ENCODE measurements at regions not wholly inside any gene's neighbourhood (a gene's known extent, or its start where the extent isn't known, plus 50 kb on each side); places are given as distances from the start of the nearest gene placed in this dataset.
"Not testable (repeated sequence)": the region's sequence is repeated elsewhere in the genome, so short reads cannot be mapped to it uniquely, and the experiment has no call there.

DNA sequence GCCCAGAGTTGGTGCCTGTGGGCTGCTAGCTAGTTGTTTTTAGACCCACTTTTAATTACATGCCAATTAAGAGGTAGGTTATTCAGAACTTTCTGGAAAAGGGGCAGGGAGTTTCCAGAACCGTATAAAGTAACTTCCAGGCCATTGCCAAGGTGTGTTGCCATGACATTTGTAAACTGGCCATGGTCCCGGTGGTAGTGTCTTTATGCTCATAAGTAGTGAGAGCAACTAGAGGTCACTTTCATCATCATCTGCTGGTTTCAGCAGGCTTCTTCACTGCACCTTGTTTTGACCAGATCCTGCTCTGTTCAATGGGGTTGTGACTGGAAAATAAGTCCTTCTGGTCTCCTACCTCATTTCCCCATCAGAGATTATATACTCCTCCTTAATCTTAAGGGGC, 207.0 kb downstream of the FAM72C start:
- H3K27ac ChIP-seq (ENCODE audit: low read length); DNase-seq; H3K36me3 ChIP-seq (ENCODE audit: control insufficient read depth, insufficient read depth, low read length); H3K9me3 ChIP-seq (ENCODE audit: control insufficient read depth, low read depth, low read length); H3K27me3 ChIP-seq (ENCODE audit: control insufficient read depth, insufficient read depth, low read length); H3K4me1 ChIP-seq (ENCODE audit: control insufficient read depth, insufficient read depth, low read length); H3K4me3 ChIP-seq (ENCODE audit: low read length): not testable (repeated sequence)
- no CpG with 5 or more reads among the region's 2 CpGs for WGBS (ENCODE audit: insufficient coverage, low lambda C conversion rate)

DNA sequence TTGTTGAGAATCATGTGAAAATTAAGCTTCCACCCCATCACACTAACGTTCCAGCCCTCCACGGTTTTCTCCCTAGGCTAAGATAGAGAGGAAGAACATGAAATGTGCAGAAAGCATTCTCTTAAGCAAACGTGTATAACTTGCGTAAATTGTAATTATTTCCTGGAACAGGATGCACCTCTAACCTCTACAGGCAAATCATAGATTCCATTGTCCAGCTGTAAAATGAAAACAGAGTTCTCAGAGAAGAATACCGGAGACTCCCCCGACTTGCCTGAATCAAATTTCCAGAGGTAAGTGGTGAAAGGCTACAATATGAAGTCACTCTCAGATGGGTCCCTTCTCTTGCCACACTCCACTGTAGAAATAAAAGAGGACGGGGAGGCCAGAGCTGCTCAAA, 211.4 kb downstream of the FAM72C start:
- WGBS (ENCODE audit: insufficient coverage, low lambda C conversion rate), result no CpG with 5 or more reads among the region's 7 CpGs
- H3K4me1 ChIP-seq (ENCODE audit: control insufficient read depth, insufficient read depth, low read length); DNase-seq: not testable (repeated sequence)

DNA sequence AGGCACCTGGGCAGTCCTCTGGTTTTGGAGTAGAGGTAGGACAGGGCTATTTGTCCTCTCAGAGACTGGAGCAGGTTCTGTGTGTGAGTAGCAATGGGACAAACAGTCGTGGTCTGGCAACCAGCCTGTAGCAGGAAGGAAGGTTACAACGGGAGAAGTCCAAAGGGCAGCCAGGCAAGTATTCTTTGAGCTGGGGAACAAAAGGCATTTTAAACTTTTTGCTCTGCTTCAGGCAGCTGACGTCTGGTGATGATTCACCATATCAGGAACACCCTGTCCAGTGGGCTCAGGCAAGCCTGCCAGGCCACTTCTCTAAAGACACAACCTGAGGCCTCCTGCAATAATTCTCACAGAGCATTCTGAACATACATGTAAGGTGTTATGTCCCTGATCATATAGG, 215.8 kb downstream of the FAM72C start:
- H3K27ac ChIP-seq (ENCODE audit: low read length); H3K4me1 ChIP-seq (ENCODE audit: control insufficient read depth, insufficient read depth, low read length); H3K4me3 ChIP-seq (ENCODE audit: low read length); H3K36me3 ChIP-seq (ENCODE audit: control insufficient read depth, insufficient read depth, low read length); H3K9me3 ChIP-seq (ENCODE audit: control insufficient read depth, low read depth, low read length); H3K27me3 ChIP-seq (ENCODE audit: control insufficient read depth, insufficient read depth, low read length): not testable (repeated sequence)
- DNase-seq, result peak in 1 of 2 donors; percentile 33
- WGBS (ENCODE audit: insufficient coverage, low lambda C conversion rate), result no CpG with 5 or more reads among the region's 3 CpGs

More for the DNA sequence above, 211.4 kb downstream of the FAM72C start:
- not testable (repeated sequence) for H3K27ac ChIP-seq (ENCODE audit: low read length); H3K27me3 ChIP-seq (ENCODE audit: control insufficient read depth, insufficient read depth, low read length); H3K9me3 ChIP-seq (ENCODE audit: control insufficient read depth, low read depth, low read length); H3K4me3 ChIP-seq (ENCODE audit: low read length); H3K36me3 ChIP-seq (ENCODE audit: control insufficient read depth, insufficient read depth, low read length)

- no peak overlapping the region for H3K4me3 ChIP-seq (ENCODE audit: low read length)
- H3K27ac ChIP-seq (ENCODE audit: low read length), result no peak overlapping the region
- H3K9me3 ChIP-seq (ENCODE audit: control insufficient read depth, low read depth, low read length), result no peaks in the 10 kb centered on the region
- WGBS (ENCODE audit: insufficient coverage, low lambda C conversion rate), result 40% methylated on average over 1 of the region's 3 CpGs
- no peak for DNase-seq
- H3K4me1 ChIP-seq (ENCODE audit: control insufficient read depth, insufficient read depth, low read length), result no peaks in the 10 kb centered on the region
- no peaks in the 10 kb centered on the region for H3K27me3 ChIP-seq (ENCODE audit: control insufficient read depth, insufficient read depth, low read length)
- no peaks in the 10 kb centered on the region for H3K36me3 ChIP-seq (ENCODE audit: control insufficient read depth, insufficient read depth, low read length)
Measured at GRCh38 chr1:143748906-143749305, 222.9 kb downstream of the FAM72C start.

GRCh38 chr1:143736562-143736961, 235.2 kb downstream of the FAM72C start:
- peaks cover 15% of the 10 kb centered on the region for H3K27me3 ChIP-seq (ENCODE audit: control insufficient read depth, insufficient read depth, low read length)
- no CpG with 5 or more reads among the region's 14 CpGs for WGBS (ENCODE audit: insufficient coverage, low lambda C conversion rate)
- H3K4me3 ChIP-seq (ENCODE audit: low read length), result no peak overlapping the region

GRCh38 chr1:143735764-143736461, 235.9 kb downstream of the FAM72C start:
- Histone ChIP-seq H3K4me3 (ENCODE audit: low read length) (no peak overlapping the region), H3K36me3 (ENCODE audit: control insufficient read depth, insufficient read depth, low read length) (no peaks in the 10 kb centered on the region), H3K4me1 (ENCODE audit: control insufficient read depth, insufficient read depth, low read length) (no peaks in the 10 kb centered on the region), H3K27ac (ENCODE audit: low read length) (no peak overlapping the region), H3K27me3 (ENCODE audit: control insufficient read depth, insufficient read depth, low read length) (peaks cover 21% of the 10 kb centered on the region), H3K9me3 (ENCODE audit: control insufficient read depth, low read depth, low read length) (no peaks in the 10 kb centered on the region)
- DNase-seq, result peak in 1 of 2 donors; percentile 6
- no CpG with 5 or more reads among the region's 36 CpGs for WGBS (ENCODE audit: insufficient coverage, low lambda C conversion rate)

More at GRCh38 chr1:143736562-143736961, 235.2 kb downstream of the FAM72C start:
- no peak overlapping the region for H3K27ac ChIP-seq (ENCODE audit: low read length)
- no peaks in the 10 kb centered on the region for H3K9me3 ChIP-seq (ENCODE audit: control insufficient read depth, low read depth, low read length)
- DNase-seq, result no peak
- no peaks in the 10 kb centered on the region for H3K4me1 ChIP-seq (ENCODE audit: control insufficient read depth, insufficient read depth, low read length)
- no peaks in the 10 kb centered on the region for H3K36me3 ChIP-seq (ENCODE audit: control insufficient read depth, insufficient read depth, low read length)

DNA sequence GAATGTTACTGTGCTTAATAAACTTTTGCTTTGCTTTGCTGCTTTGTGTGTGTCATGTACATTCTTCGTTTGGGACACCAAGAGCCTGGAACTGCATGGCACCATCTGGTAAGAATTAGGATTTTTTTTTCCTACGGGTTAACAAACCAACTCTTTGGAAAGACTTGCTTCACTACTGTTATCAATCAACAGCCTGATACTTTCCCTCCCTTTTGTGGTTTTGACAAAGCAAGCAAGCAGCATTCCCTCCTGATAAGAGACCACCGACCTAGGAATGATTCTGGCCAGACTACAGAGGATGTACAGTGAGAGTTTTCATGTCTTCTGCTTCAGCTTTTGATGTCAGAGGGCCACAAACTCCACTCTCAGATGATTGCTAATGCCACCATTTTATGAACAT, 237.5 kb downstream of the FAM72C start:
- not testable (repeated sequence) for H3K4me3 ChIP-seq (ENCODE audit: low read length); DNase-seq; H3K36me3 ChIP-seq (ENCODE audit: control insufficient read depth, insufficient read depth, low read length); H3K27ac ChIP-seq (ENCODE audit: low read length); H3K9me3 ChIP-seq (ENCODE audit: control insufficient read depth, low read depth, low read length); H3K4me1 ChIP-seq (ENCODE audit: control insufficient read depth, insufficient read depth, low read length)
- WGBS (ENCODE audit: insufficient coverage, low lambda C conversion rate), result no CpG with 5 or more reads among the region's 3 CpGs
- peaks cover 22% of the 10 kb centered on the region for H3K27me3 ChIP-seq (ENCODE audit: control insufficient read depth, insufficient read depth, low read length)

GRCh38 chr1:143730890-143731289, 240.9 kb downstream of the FAM72C start:
- DNase-seq; H3K4me1 ChIP-seq (ENCODE audit: control insufficient read depth, insufficient read depth, low read length); H3K36me3 ChIP-seq (ENCODE audit: control insufficient read depth, insufficient read depth, low read length); H3K27ac ChIP-seq (ENCODE audit: low read length); H3K9me3 ChIP-seq (ENCODE audit: control insufficient read depth, low read depth, low read length); H3K4me3 ChIP-seq (ENCODE audit: low read length): not testable (repeated sequence)
- peaks cover 12% of the 10 kb centered on the region for H3K27me3 ChIP-seq (ENCODE audit: control insufficient read depth, insufficient read depth, low read length)
- no CpG with 5 or more reads among the region's 6 CpGs for WGBS (ENCODE audit: insufficient coverage, low lambda C conversion rate)

DNA sequence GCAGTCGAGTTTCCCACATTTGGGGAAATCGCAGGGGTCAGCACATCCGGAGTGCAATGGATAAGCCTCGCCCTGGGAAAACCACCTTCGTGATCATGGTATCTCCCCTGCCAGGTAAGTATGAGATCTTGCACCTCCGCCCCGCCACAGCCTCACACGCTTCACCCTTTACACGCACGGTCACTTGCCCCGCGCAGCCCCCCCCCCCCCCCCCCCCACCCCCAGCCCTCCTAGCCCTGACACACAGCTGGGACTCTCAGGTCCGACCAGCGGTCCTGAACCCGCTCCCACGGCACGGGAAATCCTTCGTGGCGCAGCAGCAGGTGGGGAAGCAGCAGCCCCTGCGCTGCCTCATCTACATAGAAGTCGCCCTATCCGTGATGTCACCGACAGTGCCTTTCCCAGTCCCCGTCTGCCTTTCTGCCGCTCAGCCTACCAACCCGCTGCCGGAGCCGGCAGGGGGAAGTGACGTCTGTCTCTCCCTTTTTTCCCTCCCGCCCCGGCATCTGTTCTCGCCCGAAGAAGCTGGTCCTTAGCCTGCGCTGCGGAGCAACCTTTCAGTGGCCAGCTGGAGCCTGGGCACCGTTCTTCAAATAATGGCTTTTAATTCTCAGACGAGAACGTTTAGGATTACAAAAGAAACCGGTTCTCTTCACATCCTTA, 242.2 kb downstream of the FAM72C start:
- not testable (repeated sequence) for H3K9me3 ChIP-seq (ENCODE audit: control insufficient read depth, low read depth, low read length); H3K4me1 ChIP-seq (ENCODE audit: control insufficient read depth, insufficient read depth, low read length); H3K27ac ChIP-seq (ENCODE audit: low read length); H3K27me3 ChIP-seq (ENCODE audit: control insufficient read depth, insufficient read depth, low read length); H3K4me3 ChIP-seq (ENCODE audit: low read length); H3K36me3 ChIP-seq (ENCODE audit: control insufficient read depth, insufficient read depth, low read length)
- no CpG with 5 or more reads among the region's 39 CpGs for WGBS (ENCODE audit: insufficient coverage, low lambda C conversion rate)
- DNase-seq, result peak in 1 of 2 donors; percentile 5

GRCh38 chr1:143728802-143729448, 242.9 kb downstream of the FAM72C start:
- WGBS (ENCODE audit: insufficient coverage, low lambda C conversion rate), result no CpG with 5 or more reads among the region's 31 CpGs
- not testable (repeated sequence) for H3K4me3 ChIP-seq (ENCODE audit: low read length); H3K27ac ChIP-seq (ENCODE audit: low read length); H3K9me3 ChIP-seq (ENCODE audit: control insufficient read depth, low read depth, low read length); H3K4me1 ChIP-seq (ENCODE audit: control insufficient read depth, insufficient read depth, low read length); H3K36me3 ChIP-seq (ENCODE audit: control insufficient read depth, insufficient read depth, low read length); H3K27me3 ChIP-seq (ENCODE audit: control insufficient read depth, insufficient read depth, low read length); DNase-seq
